ENCODE measurements at regions not wholly inside any gene's neighbourhood (a gene's known extent, or its start where the extent isn't known, plus 50 kb on each side); places are given as distances from the start of the nearest gene placed in this dataset.

GRCh38 chr14:46290706-46291105 lies 360.9 kb downstream of the RPL10L start:
- no peak for DNase-seq (ENCODE audit: low read depth, low spot score)
- Mint-ChIP-seq H3K4me3 (no peak overlapping the region), H3K4me1 (no peaks in the 10 kb centered on the region), H3K27ac (ENCODE audit: unreplicated experiment) (no peak overlapping the region), H3K36me3 (ENCODE audit: low read depth) (no peaks in the 10 kb centered on the region), H3K9me3 (no peaks in the 10 kb centered on the region), H3K27me3 (ENCODE audit: low read depth) (no peaks in the 10 kb centered on the region)
- TF ChIP-seq CTCF (conservative IDR thresholded peaks at IDR 0.05), result no peak

- no peak overlapping the region for H3K27ac Mint-ChIP-seq (ENCODE audit: unreplicated experiment)
- DNase-seq (ENCODE audit: low read depth, low spot score), result no peak
- no peaks in the 10 kb centered on the region for H3K4me1 Mint-ChIP-seq
- H3K4me3 Mint-ChIP-seq, result no peak overlapping the region
- no peak for TF ChIP-seq CTCF (conservative IDR thresholded peaks at IDR 0.05)
- no peaks in the 10 kb centered on the region for H3K36me3 Mint-ChIP-seq (ENCODE audit: low read depth)
- H3K27me3 Mint-ChIP-seq (ENCODE audit: low read depth), result no peaks in the 10 kb centered on the region
- H3K9me3 Mint-ChIP-seq, result no peaks in the 10 kb centered on the region
These were observed 371.8 kb downstream of the RPL10L start for GRCh38 chr14:46279776-46280175.

GRCh38 chr14:46279327-46279726 lies 372.3 kb downstream of the RPL10L start:
- Mint-ChIP-seq H3K4me1 (no peaks in the 10 kb centered on the region), H3K36me3 (ENCODE audit: low read depth) (no peaks in the 10 kb centered on the region), H3K27me3 (ENCODE audit: low read depth) (no peaks in the 10 kb centered on the region), H3K27ac (ENCODE audit: unreplicated experiment) (no peak overlapping the region), H3K9me3 (no peaks in the 10 kb centered on the region), H3K4me3 (no peak overlapping the region)
- no peak for DNase-seq (ENCODE audit: low read depth, low spot score)
- no peak for TF ChIP-seq CTCF (conservative IDR thresholded peaks at IDR 0.05)

GRCh38 chr14:46259536-46259935 lies 392.0 kb downstream of the RPL10L start:
- no peak for DNase-seq (ENCODE audit: low read depth, low spot score)
- Mint-ChIP-seq H3K4me3 (no peak overlapping the region), H3K27me3 (ENCODE audit: low read depth) (no peaks in the 10 kb centered on the region), H3K27ac (ENCODE audit: unreplicated experiment) (no peak overlapping the region), H3K4me1 (no peaks in the 10 kb centered on the region), H3K36me3 (ENCODE audit: low read depth) (no peaks in the 10 kb centered on the region), H3K9me3 (peaks cover under 1% of the 10 kb centered on the region)
- no peak for TF ChIP-seq CTCF (conservative IDR thresholded peaks at IDR 0.05)

GRCh38 chr14:46256381-46256780 lies 395.2 kb downstream of the RPL10L start:
- Mint-ChIP-seq H3K36me3 (ENCODE audit: low read depth) (no peaks in the 10 kb centered on the region), H3K9me3 (peaks cover 4% of the 10 kb centered on the region), H3K27ac (ENCODE audit: unreplicated experiment) (no peak overlapping the region), H3K4me3 (no peak overlapping the region), H3K4me1 (no peaks in the 10 kb centered on the region), H3K27me3 (ENCODE audit: low read depth) (no peaks in the 10 kb centered on the region)
- no peak for DNase-seq (ENCODE audit: low read depth, low spot score)
- no peak for TF ChIP-seq CTCF (conservative IDR thresholded peaks at IDR 0.05)
